ENCODE measurements at regions not wholly inside any gene's neighbourhood (a gene's known extent, or its start where the extent isn't known, plus 50 kb on each side); places are given as distances from the start of the nearest gene placed in this dataset.
"Not testable (repeated sequence)": the region's sequence is repeated elsewhere in the genome, so short reads cannot be mapped to it uniquely, and the experiment has no call there.

DNA sequence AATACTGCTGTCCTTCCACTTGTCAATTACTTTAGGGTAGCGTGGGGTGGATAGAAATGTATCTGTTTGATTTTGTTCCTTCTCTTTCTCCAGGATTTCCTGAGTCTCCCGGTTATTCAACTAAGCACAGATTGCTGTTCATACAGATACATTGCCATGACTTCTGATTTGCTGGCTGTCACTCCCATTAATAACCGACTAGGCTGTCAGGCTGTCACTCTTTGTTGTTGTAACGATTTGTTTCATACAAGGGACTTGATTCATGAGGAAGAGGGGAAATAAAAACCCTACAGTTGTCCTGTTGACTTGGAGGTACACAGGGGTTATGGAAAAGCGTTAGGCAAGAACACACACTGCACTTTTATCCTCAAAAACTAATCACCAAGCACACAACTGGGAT, 302.7 kb upstream of the SMIM21 start:
- TF ChIP-seq, protein P1, sequence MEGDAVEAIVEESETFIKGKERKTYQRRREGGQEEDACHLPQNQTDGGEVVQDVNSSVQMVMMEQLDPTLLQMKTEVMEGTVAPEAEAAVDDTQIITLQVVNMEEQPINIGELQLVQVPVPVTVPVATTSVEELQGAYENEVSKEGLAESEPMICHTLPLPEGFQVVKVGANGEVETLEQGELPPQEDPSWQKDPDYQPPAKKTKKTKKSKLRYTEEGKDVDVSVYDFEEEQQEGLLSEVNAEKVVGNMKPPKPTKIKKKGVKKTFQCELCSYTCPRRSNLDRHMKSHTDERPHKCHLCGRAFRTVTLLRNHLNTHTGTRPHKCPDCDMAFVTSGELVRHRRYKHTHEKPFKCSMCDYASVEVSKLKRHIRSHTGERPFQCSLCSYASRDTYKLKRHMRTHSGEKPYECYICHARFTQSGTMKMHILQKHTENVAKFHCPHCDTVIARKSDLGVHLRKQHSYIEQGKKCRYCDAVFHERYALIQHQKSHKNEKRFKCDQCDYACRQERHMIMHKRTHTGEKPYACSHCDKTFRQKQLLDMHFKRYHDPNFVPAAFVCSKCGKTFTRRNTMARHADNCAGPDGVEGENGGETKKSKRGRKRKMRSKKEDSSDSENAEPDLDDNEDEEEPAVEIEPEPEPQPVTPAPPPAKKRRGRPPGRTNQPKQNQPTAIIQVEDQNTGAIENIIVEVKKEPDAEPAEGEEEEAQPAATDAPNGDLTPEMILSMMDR (IDR thresholded peaks at IDR 0.05; ENCODE audit: borderline replicate concordance, insufficient read depth, low read depth, low read length): no peak
- no peak overlapping the region for H3K4me3 ChIP-seq (ENCODE audit: low read depth, low read length)

- TF ChIP-seq, protein P1 (IDR thresholded peaks at IDR 0.05; ENCODE audit: borderline replicate concordance, insufficient read depth, low read depth, low read length): no peak
- no peak overlapping the region for H3K4me3 ChIP-seq (ENCODE audit: low read depth, low read length)
Observed at GRCh38 chr18:75728621-75729020, 301.1 kb upstream of the SMIM21 start.

DNA sequence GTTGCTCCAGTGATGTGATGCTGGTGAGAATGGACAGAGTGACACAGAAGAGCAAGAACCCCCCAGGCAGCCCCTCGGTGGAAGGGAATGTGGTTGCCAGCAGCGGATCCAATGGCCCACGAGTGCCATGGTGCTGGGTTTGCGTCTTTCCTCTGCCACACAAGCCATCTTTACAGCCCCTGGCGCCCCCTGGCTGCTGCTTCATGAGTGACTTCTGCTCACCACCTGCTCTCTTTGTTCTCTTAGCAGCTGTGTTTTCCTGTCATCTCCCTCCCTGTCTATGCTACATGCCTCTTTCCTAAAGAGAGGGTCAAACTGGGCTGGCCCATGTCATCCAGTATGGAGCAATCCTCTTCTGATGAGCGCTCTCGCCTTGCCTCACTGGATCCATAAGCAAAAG, 300.0 kb upstream of the SMIM21 start:
- TF ChIP-seq, protein P1 (IDR thresholded peaks at IDR 0.05; ENCODE audit: borderline replicate concordance, insufficient read depth, low read depth, low read length): peak; percentile 56; the same call in 1 of the 2 replicates
- no peak overlapping the region for H3K4me3 ChIP-seq (ENCODE audit: low read depth, low read length)

- TF ChIP-seq, protein P1 (IDR thresholded peaks at IDR 0.05; ENCODE audit: borderline replicate concordance, insufficient read depth, low read depth, low read length): no peak
- H3K4me3 ChIP-seq (ENCODE audit: low read depth, low read length): no peak overlapping the region
Observed at GRCh38 chr18:75723521-75724340, 296.2 kb upstream of the SMIM21 start.

DNA sequence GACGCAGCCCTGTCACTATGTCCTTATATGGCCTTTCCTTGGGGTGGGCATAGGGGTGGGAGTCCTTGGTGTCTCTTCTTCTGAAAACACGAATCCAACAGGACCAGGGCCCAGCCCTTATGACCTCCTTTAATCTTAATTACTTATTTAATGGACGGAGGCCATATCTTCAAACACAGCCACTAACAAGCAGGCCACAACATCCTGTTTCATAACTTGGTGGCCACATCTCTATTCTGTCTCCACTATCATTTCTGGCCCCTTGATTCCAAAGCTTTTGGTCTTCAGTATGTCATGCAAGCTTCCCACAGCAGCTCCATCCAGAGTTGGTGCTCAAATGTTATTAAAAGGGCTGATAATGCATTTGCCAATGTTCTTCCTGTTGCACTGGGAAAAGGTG, 287.3 kb upstream of the SMIM21 start:
- H3K4me3 ChIP-seq (ENCODE audit: low read depth, low read length): no peak overlapping the region
- TF ChIP-seq, protein P1 (IDR thresholded peaks at IDR 0.05; ENCODE audit: borderline replicate concordance, insufficient read depth, low read depth, low read length): no peak

- not testable (repeated sequence) for H3K4me3 ChIP-seq (ENCODE audit: low read depth, low read length)
Observed at GRCh38 chr18:75712124-75712867, 284.8 kb upstream of the SMIM21 start.

DNA sequence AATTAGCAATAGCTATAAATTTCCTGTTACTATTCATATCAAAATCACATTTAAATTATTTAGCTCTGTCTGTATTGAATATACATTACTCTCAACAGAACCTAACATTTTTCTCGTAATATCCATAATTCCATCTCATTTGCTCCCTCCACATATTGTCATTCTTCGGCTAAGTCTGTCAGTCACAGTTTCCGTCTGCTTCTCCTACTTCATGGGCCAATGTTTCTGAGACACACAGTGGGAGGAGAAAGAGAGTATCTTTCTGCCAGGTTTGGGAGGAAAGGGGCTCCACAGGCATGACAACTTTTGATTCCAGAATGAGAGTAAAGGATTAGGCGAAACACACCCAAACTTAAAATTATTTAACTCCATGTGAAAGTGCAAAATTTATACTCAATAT, 273.1 kb upstream of the SMIM21 start:
- no peak overlapping the region for H3K4me3 ChIP-seq (ENCODE audit: low read depth, low read length)
- TF ChIP-seq, protein P1 (IDR thresholded peaks at IDR 0.05; ENCODE audit: borderline replicate concordance, insufficient read depth, low read depth, low read length): no peak

All from GM12875 (cell line).